ENCODE measurements at regions not wholly inside any gene's neighbourhood (a gene's known extent, or its start where the extent isn't known, plus 50 kb on each side); places are given as distances from the start of the nearest gene placed in this dataset.

- Histone ChIP-seq H3K4me1 (no peaks in the 10 kb centered on the region), H3K9me3 (no peaks in the 10 kb centered on the region), H3K4me2 (no peak overlapping the region), H3K27ac (no peak overlapping the region), H4K20me1 (no peaks in the 10 kb centered on the region), H3K36me3 (no peaks in the 10 kb centered on the region), H3K4me3 (no peak overlapping the region), H3K27me3 (no peaks in the 10 kb centered on the region), H3K9ac (no peak overlapping the region)
- TF ChIP-seq Cebpa-rat (IDR thresholded peaks at IDR 0.05), result no peak
These were observed 339.6 kb upstream of the ANO3 start for GRCh38 chr11:25992294-25992693.

GRCh38 chr11:25993016-25993415, 338.9 kb upstream of the ANO3 start:
- Histone ChIP-seq H3K9ac (no peak overlapping the region), H3K4me3 (no peak overlapping the region), H3K36me3 (no peaks in the 10 kb centered on the region), H3K4me2 (no peak overlapping the region), H4K20me1 (no peaks in the 10 kb centered on the region), H3K4me1 (no peaks in the 10 kb centered on the region), H3K27me3 (no peaks in the 10 kb centered on the region), H3K9me3 (no peaks in the 10 kb centered on the region), H3K27ac (no peak overlapping the region)
- no peak for TF ChIP-seq Cebpa-rat (IDR thresholded peaks at IDR 0.05)

DNA sequence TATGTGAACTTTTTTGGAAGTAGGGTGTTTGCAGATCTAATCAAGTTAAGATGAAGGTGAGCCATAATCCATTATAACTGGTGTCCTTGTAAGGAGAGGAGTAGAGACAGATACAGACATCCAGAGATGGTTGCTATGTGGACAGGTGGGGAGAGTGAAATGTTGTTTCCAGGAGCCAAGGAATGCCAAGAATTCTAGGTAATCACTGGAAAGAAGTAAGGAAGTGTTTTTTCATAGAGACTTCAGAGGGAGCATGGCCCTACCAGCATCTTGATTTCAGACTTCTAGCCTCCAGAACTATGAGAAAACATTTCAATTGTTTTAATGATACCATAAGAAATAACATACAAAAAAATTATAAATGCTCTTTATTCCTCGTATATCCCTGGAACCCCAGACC, 320.5 kb upstream of the ANO3 start:
- H3K4me2 ChIP-seq, result no peak overlapping the region
- no peak for TF ChIP-seq Cebpa-rat (IDR thresholded peaks at IDR 0.05)
- H3K27me3 ChIP-seq, result no peaks in the 10 kb centered on the region
- H4K20me1 ChIP-seq, result no peaks in the 10 kb centered on the region
- H3K4me1 ChIP-seq, result 0 out of 2 replicates have a peak, but pooled peaks cover 4% of the 10 kb centered on the region
- no peak overlapping the region for H3K27ac ChIP-seq
- no peaks in the 10 kb centered on the region for H3K36me3 ChIP-seq
- H3K4me3 ChIP-seq, result no peak overlapping the region
- H3K9me3 ChIP-seq, result no peaks in the 10 kb centered on the region
- no peak overlapping the region for H3K9ac ChIP-seq

DNA sequence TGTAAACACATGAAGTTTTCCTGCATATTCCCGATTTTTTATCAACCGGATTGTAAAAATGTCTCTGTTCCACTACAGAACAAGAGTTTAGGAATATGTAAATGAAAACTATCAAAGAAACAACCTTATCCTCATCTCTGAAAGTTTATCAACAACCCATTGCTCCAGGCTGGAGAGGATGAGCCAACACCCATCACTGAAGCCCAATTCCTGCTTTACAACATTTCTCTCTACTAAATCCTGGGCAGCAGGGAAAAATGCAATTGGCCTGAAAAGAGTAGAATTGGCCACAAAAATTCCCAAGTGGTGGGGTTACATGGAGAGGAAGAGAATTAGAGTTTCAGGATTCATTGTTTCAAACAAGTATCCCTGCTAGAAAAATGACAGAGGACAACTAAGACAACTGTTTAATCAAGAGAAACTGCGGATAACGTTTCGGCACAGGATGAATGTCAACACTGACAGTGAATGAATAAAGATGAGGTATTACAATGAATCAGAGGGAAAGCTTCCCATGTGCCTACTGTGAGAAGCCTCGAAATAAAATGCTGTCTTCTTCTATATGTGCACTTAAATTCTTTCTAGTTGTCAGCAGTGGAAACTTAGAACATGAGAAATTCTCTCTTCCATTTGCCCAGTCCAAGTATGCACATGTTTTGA, 317.3 kb upstream of the ANO3 start:
- H4K20me1 ChIP-seq, result no peaks in the 10 kb centered on the region
- no peak overlapping the region for H3K4me2 ChIP-seq
- H3K9ac ChIP-seq, result no peak overlapping the region
- H3K4me1 ChIP-seq, result no peaks in the 10 kb centered on the region
- no peak overlapping the region for H3K27ac ChIP-seq
- TF ChIP-seq Cebpa-rat (IDR thresholded peaks at IDR 0.05), result no peak
- H3K4me3 ChIP-seq, result no peak overlapping the region
- H3K27me3 ChIP-seq, result no peaks in the 10 kb centered on the region
- no peaks in the 10 kb centered on the region for H3K36me3 ChIP-seq
- H3K9me3 ChIP-seq, result no peaks in the 10 kb centered on the region

GRCh38 chr11:26017322-26017860, 314.5 kb upstream of the ANO3 start:
- H3K4me2 ChIP-seq, result no peak overlapping the region
- no peak for TF ChIP-seq Cebpa-rat (IDR thresholded peaks at IDR 0.05)

DNA sequence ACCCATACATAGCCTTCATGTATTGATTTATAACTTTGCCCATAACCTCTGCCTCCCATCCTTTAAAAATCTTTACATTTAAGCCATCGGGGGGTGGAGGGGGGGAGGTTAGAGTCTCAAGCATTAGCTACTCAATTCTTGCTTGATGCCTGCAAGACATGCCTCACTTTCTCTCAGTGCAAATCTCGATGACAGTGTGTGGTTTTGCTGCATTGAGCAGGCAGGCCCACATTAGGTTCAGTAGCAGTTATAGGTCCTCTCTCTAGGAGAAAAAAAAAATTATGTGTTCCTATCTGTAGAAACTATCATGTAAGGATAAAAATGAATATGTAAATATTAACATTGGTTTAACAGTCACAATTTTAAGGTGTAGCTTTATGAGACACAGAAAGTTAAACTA, 314.0 kb upstream of the ANO3 start:
- H3K9me3 ChIP-seq, result no peaks in the 10 kb centered on the region
- no peak overlapping the region for H3K27ac ChIP-seq
- TF ChIP-seq Cebpa-rat (IDR thresholded peaks at IDR 0.05), result no peak
- H3K4me3 ChIP-seq, result no peak overlapping the region
- no peak overlapping the region for H3K9ac ChIP-seq
- no peaks in the 10 kb centered on the region for H3K36me3 ChIP-seq
- H3K4me2 ChIP-seq, result no peak overlapping the region
- no peaks in the 10 kb centered on the region for H3K27me3 ChIP-seq
- no peaks in the 10 kb centered on the region for H4K20me1 ChIP-seq
- no peaks in the 10 kb centered on the region for H3K4me1 ChIP-seq

More at GRCh38 chr11:26017322-26017860, 314.5 kb upstream of the ANO3 start:
- Histone ChIP-seq H3K9me3 (no peaks in the 10 kb centered on the region), H4K20me1 (no peaks in the 10 kb centered on the region), H3K27me3 (no peaks in the 10 kb centered on the region), H3K4me1 (no peaks in the 10 kb centered on the region), H3K9ac (no peak overlapping the region), H3K4me3 (no peak overlapping the region), H3K36me3 (no peaks in the 10 kb centered on the region), H3K27ac (no peak overlapping the region)

DNA sequence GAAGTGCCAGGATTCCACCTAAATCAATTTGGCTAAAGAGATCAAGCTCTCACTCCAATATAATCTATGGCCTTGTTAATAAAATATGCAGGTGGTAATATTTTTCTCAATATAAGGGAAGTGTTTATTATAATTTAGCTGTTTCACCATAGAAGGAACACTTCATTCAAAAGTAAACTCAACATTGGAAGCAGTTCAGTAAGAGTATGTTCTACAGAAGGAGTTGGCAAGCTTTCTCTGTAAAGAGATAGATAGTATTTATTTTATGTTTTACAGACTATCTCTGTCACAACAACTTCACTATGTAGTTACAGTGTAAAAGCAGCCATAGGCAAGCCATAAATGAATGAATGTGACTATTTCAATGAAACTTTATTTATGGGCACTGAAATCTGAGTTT, 313.6 kb upstream of the ANO3 start:
- Histone ChIP-seq H3K27ac (no peak overlapping the region), H3K9me3 (no peaks in the 10 kb centered on the region), H3K36me3 (no peaks in the 10 kb centered on the region), H4K20me1 (no peaks in the 10 kb centered on the region), H3K27me3 (no peaks in the 10 kb centered on the region), H3K4me2 (no peak overlapping the region), H3K9ac (no peak overlapping the region), H3K4me1 (no peaks in the 10 kb centered on the region), H3K4me3 (no peak overlapping the region)
- TF ChIP-seq Cebpa-rat (IDR thresholded peaks at IDR 0.05), result no peak

GRCh38 chr11:26019386-26019785, 312.5 kb upstream of the ANO3 start:
- H3K27me3 ChIP-seq, result no peaks in the 10 kb centered on the region
- no peak for TF ChIP-seq Cebpa-rat (IDR thresholded peaks at IDR 0.05)
- no peaks in the 10 kb centered on the region for H3K4me1 ChIP-seq
- no peak overlapping the region for H3K27ac ChIP-seq
- H3K4me2 ChIP-seq, result no peak overlapping the region
- no peak overlapping the region for H3K4me3 ChIP-seq
- no peaks in the 10 kb centered on the region for H3K36me3 ChIP-seq
- no peak overlapping the region for H3K9ac ChIP-seq
- H4K20me1 ChIP-seq, result no peaks in the 10 kb centered on the region
- no peaks in the 10 kb centered on the region for H3K9me3 ChIP-seq

- H3K9me3 ChIP-seq, result no peaks in the 10 kb centered on the region
- H3K9ac ChIP-seq, result no peak overlapping the region
- no peak overlapping the region for H3K4me2 ChIP-seq
- TF ChIP-seq Cebpa-rat (IDR thresholded peaks at IDR 0.05), result no peak
- no peak overlapping the region for H3K27ac ChIP-seq
- H3K4me3 ChIP-seq, result no peak overlapping the region
- H4K20me1 ChIP-seq, result no peaks in the 10 kb centered on the region
- H3K4me1 ChIP-seq, result no peaks in the 10 kb centered on the region
- H3K36me3 ChIP-seq, result no peaks in the 10 kb centered on the region
- H3K27me3 ChIP-seq, result no peaks in the 10 kb centered on the region
These were observed 310.9 kb upstream of the ANO3 start for GRCh38 chr11:26021017-26021416.

GRCh38 chr11:26023057-26023456, 308.9 kb upstream of the ANO3 start:
- H3K9ac ChIP-seq, result no peak overlapping the region
- no peaks in the 10 kb centered on the region for H4K20me1 ChIP-seq
- no peaks in the 10 kb centered on the region for H3K4me1 ChIP-seq
- TF ChIP-seq Cebpa-rat (IDR thresholded peaks at IDR 0.05), result no peak
- no peak overlapping the region for H3K4me3 ChIP-seq
- no peak overlapping the region for H3K4me2 ChIP-seq
- H3K36me3 ChIP-seq, result no peaks in the 10 kb centered on the region
- H3K27ac ChIP-seq, result no peak overlapping the region
- H3K9me3 ChIP-seq, result no peaks in the 10 kb centered on the region
- H3K27me3 ChIP-seq, result no peaks in the 10 kb centered on the region

DNA sequence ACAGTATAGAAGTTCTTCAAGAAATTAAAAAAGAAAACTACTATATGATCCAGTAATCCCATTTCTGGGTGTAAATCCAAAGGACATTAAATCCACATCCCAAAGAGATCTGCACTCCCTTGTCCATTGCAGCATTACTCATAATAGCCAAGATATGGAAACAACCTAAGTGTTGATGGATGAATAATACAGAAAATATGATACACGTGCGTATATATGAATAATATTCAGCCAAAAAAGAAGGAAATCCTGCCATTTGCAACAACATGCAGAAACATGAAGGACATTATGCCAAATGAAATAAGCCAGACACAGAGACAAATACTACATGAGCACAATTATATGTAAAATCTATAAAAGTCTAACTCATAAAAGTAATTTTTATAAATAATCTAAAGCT, 306.3 kb upstream of the ANO3 start:
- Histone ChIP-seq H3K4me1 (no peaks in the 10 kb centered on the region), H3K27ac (no peak overlapping the region), H3K36me3 (no peaks in the 10 kb centered on the region), H3K4me3 (no peak overlapping the region), H3K9ac (no peak overlapping the region), H4K20me1 (no peaks in the 10 kb centered on the region), H3K9me3 (no peaks in the 10 kb centered on the region), H3K27me3 (no peaks in the 10 kb centered on the region), H3K4me2 (no peak overlapping the region)
- no peak for TF ChIP-seq Cebpa-rat (IDR thresholded peaks at IDR 0.05)
